NCI-H146 treated with DMSO at 0.1 percent for 48 hours (cell line): ENCODE measurements at regions not wholly inside any gene's neighbourhood (a gene's known extent, or its start where the extent isn't known, plus 50 kb on each side); places are given as distances from the start of the nearest gene placed in this dataset.
A peak's percentile ranks its signal among the peaks of the same experiment; 100 is the strongest.

Experiments
- DNase-seq: peaks from one replicate; lab custom pipeline; 2025; ENCODE audit not compliant: unreplicated experiment; lab: John Stamatoyannopoulos, UW

GRCh38 chr10:128725531-128725930 is 599.3 kb upstream of the MKI67 start:
- DNase-seq = no peak

GRCh38 chr10:128727114-128727513 is 600.9 kb upstream of the MKI67 start:
- peak; percentile 17 for DNase-seq

GRCh38 chr10:128729910-128730420 is 603.7 kb upstream of the MKI67 start:
- DNase-seq = no peak

- DNase-seq = no peak
Measured at GRCh38 chr10:128730922-128731321, 604.7 kb upstream of the MKI67 start.

DNA sequence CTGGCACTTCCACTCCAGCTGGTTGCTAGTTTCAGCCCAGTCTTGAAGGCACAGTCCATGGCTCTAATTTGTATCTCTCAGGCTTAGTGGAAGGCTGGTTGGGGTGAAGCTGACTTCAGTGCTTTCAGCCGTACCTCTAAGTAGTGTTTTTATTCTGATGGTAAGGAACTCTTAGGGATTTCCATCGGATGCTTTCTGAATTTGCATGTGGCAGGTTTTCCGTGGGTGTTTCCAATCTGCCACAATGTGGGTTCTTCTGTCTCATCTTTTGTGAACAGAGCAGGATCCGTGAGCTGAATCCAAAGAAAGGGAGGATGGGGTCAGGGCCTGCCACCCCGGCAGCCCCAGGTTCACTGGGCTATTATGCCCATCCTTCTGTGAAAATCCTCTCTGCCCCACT is 607.9 kb upstream of the MKI67 start:
- no peak for DNase-seq

- no peak for DNase-seq
Measured at GRCh38 chr10:128734734-128735133, 608.5 kb upstream of the MKI67 start.

- no peak for DNase-seq
Measured at GRCh38 chr10:128735996-128736395, 609.8 kb upstream of the MKI67 start.

GRCh38 chr10:128738386-128738915 is 612.2 kb upstream of the MKI67 start:
- DNase-seq = no peak

- no peak for DNase-seq
Measured at GRCh38 chr10:128739930-128740329, 613.7 kb upstream of the MKI67 start.

DNA sequence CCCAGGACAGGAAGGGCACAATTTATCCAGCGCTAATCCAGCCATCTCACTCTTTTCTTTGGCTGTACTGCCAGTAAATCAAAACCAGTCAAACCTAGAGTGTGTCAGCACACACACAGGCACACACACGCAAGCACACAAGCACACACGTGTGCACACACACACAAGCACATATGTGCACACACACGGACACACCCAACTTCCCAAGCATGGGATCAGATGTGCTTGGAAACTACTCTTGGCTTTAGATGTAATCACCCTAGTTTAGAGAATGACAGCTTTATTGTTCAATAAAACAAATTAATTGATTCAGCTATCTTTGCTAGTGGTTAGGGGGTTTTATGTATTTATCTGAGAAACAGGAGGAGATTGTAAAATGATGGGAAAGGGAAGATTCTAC is 615.0 kb upstream of the MKI67 start:
- DNase-seq = no peak

GRCh38 chr10:128741680-128742079 is 615.5 kb upstream of the MKI67 start:
- no peak for DNase-seq

DNA sequence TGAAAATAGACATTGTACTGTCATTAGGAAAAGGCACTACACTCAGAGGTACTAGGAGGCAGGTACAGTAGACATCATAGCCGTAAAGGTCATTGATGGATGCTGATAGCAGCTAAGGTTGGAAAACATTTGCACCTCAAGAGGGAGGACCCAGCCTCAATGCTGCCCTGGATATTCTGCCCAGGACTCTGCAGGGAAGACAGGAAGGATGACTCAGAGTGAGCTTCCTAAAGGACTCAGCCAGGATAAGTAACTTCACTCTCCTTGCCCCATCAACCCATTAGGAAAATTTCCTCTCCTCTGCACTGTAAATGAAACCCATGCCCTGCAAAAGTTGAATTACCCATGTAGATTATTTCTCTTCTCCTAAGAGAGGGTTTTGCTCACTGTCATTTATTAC is 617.9 kb upstream of the MKI67 start:
- no peak for DNase-seq

- DNase-seq = no peak
Measured at GRCh38 chr10:128744811-128745305, 618.6 kb upstream of the MKI67 start.

DNA sequence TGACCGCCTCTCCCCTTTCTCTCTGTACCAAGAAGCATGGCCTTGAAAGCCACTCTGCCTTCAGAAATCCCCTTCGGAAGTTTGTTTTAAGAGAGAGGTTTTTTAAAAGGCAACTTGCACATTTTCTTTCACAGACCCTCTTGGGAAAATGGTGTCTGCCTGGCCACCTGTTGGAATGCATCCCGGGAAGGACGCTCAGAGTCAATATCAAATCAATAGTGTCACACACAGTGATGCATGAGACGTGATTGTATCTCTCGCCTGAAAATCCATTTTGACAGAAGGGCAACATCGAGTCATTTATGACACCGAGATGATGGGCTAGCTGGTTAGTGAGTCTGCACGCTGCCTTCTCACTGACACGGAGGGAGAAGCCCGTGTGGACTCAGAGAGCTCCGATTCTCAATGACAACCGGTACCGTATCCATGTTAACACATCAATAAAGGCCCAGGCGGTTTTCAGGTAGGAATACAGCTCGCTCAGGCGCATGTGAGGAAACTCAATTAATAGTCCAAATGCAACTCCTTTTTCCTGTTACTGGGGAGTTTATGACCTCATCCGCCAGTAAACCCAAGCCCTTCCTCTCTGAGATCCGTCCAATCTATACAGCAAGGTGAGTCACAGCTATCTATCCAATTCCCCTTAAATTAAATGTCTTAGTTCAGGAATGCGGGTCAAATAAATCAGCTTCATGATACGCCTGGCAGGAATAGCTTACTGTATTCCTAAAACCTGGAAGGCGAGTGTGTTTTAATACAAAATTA is 621.5 kb upstream of the MKI67 start:
- DNase-seq = no peak

- DNase-seq = no peak
Measured at GRCh38 chr10:128751284-128751683, 625.1 kb upstream of the MKI67 start.

- DNase-seq = no peak
Measured at GRCh38 chr10:128751851-128752250, 625.6 kb upstream of the MKI67 start.

DNA sequence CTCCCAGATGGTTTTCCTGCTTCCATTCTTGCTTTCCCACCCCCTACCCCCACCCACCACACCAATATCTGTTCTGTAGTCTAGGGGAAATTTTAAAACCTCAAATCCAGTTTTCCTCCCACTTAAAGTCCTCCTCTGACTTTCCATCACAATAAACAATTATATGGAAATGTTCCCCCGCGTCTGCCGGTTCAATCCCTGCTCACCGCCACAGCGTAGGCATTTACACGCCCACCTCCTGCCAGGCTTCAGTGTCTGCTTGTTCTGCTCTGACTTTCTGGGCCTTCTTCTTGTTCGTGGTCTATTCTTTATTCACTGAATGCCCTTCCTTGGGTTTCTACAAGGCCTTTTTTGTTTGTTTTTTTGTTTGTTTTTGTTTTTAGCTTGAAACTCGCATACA is 633.0 kb upstream of the MKI67 start:
- no peak for DNase-seq

DNA sequence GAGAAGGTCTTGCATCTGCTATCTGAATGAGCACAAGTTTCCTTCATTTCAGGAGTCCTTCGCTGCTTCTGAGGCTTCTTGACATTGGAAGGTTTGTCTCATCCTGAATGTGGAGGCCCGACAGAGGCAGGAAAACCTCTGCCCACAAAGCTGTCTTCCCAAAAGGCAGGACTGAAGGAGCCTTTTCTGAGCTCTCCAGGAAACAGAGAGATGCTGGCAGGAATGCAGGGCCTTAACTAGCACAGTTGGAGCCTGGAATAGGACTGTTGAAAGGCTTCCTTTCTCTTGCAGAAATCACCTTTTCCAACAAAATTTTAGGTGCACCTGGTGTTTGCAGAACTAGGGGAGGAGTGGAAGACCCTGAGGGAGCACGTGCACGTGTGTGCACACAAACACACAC is 637.4 kb upstream of the MKI67 start:
- no peak for DNase-seq

DNA sequence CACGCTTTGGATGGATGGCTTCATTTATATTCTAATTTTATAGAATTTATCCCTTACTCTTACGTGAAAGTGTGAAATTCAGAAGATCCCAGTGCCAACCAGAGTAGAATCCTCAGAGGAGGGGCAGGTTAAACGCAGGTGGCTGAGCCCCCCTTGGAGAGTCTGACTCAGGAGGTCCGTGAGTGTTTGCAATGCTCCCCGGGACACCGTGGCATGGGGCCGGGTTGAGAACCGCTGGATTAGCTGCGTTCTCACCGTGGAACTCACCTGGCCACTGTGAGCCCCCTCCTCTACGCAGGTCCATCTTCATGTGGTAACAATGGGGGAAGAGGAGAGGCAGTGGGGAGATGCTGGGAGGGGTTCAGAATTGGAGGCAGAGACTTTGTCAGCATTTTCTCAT is 638.0 kb upstream of the MKI67 start:
- DNase-seq = no peak

DNA sequence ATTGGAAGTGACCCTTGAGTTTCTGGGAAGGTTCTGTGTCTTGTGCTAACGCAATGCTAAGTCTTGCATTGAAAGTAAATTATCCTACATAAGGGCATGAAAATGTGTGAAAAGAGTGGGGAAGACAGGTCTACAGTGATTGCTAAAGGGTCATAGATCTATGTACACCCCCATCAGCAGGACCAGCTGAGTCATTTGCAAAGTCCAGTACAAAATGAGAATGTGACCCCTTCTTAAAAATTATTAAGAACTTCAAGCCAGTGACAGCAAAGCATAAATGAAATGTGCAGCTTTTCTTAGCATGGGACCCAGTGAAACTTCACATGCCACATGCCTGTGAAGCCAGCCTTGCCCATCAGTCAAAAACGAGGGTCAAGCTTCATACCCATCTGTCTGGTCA is 640.7 kb upstream of the MKI67 start:
- no peak for DNase-seq

DNA sequence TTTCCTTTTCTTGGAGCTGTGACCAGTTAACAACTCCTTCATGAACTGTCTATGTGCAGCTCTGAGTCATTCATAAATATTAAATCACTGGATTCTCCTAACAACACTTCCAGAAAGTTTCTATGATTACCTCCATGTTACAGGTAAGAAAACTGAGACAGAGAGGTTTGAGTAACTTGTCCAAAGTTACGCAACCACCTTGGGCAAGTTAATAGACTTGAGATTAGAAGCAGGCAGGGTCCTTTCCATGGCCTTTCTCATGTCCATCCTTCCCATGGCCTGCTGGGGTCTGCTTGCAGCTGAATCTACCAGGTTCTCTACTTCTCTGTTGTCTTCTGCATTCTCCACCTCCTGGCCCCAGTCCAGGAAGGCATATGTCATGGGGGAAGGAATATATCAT is 648.8 kb upstream of the MKI67 start:
- DNase-seq = no peak

DNA sequence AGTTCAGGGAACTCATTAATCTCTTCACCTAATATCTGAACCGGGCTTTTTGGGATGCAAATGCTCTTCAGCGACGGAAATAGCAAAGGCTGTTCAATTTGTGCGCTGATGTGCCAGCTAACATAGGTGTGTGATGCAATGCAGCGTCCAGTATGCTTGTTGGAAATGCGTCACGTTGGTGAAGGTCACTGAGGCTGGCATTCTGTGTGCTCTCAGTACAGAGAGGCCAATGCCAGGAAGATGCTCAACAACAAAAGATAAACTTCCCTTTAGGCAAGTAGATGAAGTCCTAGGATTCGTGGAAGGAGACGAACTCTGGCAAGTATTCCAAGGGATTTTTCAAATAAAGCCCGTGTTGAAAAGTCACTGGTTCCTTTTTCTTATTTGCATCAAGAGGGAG is 649.5 kb upstream of the MKI67 start:
- no peak for DNase-seq
